Effector CD8-positive, alpha-beta T cell (primary cell): ENCODE measurements at regions not wholly inside any gene's neighbourhood (a gene's known extent, or its start where the extent isn't known, plus 50 kb on each side); places are given as distances from the start of the nearest gene placed in this dataset.
"Not testable (repeated sequence)": the region's sequence is repeated elsewhere in the genome, so short reads cannot be mapped to it uniquely, and the experiment has no call there.

Source experiments
- DNase-seq: peaks from one replicate; lab custom pipeline; 2025; lab: John Stamatoyannopoulos, UW

DNA sequence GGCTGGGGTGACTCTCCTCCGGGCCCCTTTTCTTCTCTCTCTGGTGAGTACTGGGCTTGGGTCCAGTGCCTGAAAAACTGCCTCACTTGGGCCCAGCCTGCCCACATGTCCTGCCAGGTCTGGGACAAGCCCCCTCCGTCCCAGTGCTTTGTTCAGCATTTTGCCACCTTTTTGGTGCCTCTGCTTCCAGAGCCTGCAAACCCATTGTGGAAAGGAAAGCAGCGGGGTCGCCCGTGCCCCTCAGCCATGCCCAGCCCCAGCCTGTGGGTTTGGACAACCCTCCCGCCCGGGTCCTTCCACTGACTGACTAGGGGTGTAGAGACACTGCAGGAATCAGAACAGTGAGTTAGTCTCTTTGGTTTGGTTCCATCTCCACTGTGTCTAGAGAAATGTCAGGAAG, 140.7 kb upstream of the ALKAL2 start:
- no peak for DNase-seq

GRCh38 chr2:426696-427095, 138.8 kb upstream of the ALKAL2 start:
- not testable (repeated sequence) for DNase-seq

DNA sequence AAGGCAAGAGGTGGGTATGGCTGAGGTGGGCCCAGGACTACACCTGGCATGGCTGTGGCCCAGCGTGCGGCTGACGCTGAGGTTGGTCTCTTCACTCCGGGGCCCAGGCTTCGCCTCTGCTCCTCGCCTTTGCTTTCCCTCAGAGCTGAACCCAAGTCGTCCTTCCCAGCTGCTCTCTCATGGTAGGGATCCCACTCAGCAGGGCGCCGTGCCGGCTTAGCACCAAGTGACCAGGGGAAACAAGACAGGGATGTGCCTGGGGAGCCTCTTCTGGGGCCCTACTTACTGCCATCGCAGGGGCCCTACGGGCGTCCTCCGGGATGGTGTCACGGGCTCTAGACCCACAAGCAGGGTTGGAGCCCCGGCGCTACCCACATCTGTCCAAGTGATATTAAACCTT, 138.1 kb upstream of the ALKAL2 start:
- DNase-seq: no peak

DNA sequence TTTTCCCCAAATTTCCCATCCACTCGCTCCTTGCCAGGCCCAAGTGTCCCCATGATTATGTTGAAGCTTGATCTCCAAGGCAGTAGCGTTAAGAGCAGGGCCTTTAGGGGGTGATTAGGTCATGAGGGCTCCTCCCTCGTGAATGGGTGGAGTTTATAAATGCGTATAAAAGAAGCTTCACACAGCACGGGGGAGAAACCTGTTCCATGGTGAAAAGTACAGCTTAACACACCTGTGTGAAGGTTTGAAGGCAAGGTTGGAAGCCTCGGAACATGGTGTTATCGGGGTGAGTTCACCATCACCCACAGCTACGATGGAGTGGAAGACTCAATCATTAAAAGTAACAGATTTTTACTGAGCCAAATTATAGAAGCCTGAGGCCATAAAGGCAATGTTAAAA, 137.4 kb upstream of the ALKAL2 start:
- no peak for DNase-seq

DNA sequence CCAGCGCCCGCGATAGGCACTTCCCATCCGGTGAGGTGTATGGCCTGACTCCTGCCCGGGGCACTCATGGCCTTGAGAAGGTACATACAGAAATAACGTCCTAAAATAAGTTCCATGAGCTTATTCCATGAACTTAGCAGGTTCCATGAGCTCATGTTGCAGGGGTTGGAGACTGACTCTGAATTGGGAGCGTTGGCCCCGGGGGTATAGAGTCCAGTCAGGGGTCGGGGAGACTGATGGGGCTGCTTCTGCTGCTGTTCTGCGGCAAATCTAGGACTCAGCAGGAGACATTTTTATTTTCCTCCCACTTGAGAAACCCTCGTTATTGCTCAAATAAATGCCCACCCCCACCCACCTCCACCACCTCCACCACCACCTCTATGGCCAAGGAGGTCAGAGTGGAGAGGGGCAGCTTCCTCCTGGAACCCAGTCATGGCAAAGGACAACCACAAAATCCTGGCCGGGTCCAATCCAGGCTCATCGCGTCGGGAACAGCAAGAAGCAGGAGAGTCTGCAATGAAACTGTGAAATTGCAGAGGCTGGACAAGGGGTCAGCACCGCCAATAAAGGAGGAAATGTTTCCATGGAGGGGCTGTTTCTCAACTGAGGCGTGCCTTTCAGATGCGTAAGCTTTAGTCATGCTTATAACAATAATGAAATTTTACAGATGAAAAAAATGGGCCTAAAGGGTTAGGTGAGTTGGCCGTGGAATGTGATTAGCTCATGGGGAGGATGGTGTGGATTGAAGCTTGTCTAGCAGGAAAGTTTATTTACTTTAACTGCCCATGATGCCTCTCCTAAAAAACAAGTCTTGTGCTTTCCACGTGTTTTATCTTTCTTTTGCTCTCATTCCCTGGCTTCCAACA, 136.6 kb upstream of the ALKAL2 start:
- DNase-seq: no peak

DNA sequence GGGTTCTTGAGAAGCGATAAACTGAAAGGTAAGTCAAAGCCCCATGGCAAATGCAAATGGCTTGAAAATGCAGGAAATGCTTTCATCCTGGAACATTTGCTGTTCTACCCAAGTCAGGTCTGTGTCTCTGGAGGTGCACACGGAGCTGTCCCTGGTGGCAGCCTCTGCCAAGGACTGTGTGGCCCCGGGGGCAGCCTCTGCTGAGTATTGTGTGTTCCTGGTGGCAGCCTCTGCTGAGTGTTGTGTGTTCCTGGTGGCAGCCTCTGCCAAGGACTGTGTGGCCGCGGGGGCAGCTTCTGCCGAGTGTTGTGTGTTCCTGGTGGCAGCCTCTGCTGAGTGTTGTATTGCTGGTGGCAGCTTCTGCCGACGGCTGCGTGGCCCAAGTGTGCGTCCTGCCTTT, 135.6 kb upstream of the ALKAL2 start:
- DNase-seq: no peak

- no peak for DNase-seq
These were observed 135.0 kb upstream of the ALKAL2 start for GRCh38 chr2:422676-423435.

GRCh38 chr2:421406-421805, 133.5 kb upstream of the ALKAL2 start:
- DNase-seq: no peak

GRCh38 chr2:419687-420317, 131.9 kb upstream of the ALKAL2 start:
- no peak for DNase-seq

- no peak for DNase-seq
These were observed 129.8 kb upstream of the ALKAL2 start for GRCh38 chr2:417662-418061.

DNA sequence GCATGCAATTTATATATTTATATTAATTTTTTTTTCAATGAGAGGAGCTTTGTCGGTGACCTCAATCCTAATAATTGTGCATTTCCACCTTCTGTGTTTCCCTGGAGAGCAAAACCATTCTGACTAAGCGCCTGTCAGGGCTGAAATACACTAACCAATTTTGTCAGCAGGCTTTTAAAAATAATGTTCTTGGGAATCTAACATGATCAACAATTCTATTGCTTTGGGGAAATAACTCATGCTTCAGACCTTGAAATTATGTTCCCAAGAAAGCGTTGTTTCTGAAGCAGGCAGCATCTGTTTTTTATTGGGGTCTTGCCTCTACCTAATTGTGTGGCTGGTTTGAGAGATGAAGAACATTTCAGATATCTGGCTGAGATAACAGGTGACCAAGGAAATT, 129.1 kb upstream of the ALKAL2 start:
- no peak for DNase-seq

- no peak for DNase-seq
These were observed 128.2 kb upstream of the ALKAL2 start for GRCh38 chr2:415986-416610.

GRCh38 chr2:409523-409922, 121.6 kb upstream of the ALKAL2 start:
- DNase-seq: no peak

GRCh38 chr2:407630-408029, 119.7 kb upstream of the ALKAL2 start:
- DNase-seq: no peak

- no peak for DNase-seq
These were observed 119.0 kb upstream of the ALKAL2 start for GRCh38 chr2:406876-407275.

DNA sequence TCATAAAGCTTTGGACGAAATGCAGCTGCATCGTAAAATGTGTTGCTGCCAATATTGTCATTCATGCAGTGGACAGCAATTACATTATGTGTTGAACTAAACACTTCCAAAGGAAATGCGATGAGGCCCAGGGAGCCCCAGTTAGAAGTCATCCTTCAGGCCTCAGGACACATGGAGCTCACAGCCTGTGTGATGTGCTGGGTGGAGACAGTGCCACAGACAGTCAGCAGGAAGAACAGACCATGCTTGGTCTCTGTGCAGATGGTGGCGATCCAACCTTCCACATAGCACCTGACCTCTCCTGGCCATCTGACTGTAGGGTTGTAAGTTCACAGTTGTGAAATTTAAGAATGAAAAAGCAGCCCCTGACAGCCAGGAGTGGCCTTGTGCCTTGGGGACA, 118.3 kb upstream of the ALKAL2 start:
- no peak for DNase-seq

GRCh38 chr2:404581-404980, 116.7 kb upstream of the ALKAL2 start:
- DNase-seq: no peak

- no peak for DNase-seq
These were observed 115.8 kb upstream of the ALKAL2 start for GRCh38 chr2:403682-404081.

DNA sequence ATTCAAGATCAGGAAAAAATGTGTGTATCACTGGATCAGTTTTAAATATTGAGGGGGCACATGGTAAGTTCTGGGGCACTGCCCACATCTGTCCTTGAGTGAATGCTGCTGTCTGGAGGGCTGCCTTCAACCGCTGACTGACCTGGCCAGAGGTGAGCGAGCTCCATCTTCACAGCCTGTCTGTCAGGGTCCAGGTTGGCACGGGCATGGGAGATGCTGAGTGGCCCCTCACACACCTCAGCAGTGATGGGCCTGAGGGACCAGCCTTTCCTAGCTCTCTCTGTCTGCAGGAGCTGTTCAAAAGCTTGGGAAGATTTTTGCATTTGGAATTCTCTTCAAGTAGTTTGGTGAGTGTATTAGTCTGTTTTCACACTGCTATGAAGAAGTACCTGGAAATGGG, 114.8 kb upstream of the ALKAL2 start:
- DNase-seq: no peak

DNA sequence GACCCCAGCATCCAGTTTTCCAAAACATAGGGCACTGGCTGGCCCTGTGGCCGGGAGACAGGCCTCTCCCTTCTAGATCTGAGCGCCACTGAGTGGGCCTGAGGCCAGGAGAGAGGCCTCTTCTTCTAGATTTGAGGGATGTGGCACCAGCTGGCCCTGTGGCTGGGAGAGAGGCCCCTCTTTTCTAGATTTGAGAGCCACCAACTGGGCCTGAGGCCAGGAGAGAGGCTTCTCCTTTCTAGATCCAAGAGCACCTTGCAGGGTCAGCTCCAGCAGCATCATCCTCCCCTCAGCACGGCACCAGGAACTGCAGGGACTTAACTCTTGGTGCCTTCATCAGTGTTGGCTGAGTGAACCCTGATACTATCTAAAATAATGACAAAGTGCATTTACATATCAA, 114.3 kb upstream of the ALKAL2 start:
- DNase-seq: no peak

DNA sequence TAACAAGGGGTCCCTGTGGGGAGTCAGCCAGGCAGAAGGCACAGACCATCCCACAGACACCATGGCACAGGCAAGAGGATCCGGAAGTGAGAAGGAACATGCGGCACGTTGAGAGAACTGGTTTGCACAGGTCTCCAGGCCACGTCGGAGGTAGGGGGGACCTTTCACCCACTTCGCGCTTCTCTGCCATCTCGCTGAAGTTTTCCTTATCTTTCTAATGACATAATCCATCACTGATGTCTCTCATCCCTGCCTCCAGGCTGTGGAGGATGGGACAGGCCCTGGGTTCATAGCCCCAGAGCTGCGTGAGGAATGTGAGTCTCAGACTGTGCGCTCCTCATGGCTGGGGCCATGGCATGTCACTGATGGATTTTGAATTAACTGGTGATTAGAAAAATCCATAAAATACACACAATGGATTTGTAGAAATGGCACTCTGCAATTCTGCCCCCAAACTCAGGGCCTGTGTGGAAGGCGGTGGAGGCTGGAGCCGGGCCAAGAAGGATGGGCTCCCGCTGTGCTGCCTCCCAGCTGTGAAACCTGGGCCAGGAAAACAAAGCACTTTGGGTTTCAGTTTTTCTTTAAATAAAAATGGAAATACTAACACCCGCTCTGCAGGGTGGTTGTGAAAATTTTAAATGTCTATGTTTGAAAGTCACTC, 113.3 kb upstream of the ALKAL2 start:
- DNase-seq: no peak

DNA sequence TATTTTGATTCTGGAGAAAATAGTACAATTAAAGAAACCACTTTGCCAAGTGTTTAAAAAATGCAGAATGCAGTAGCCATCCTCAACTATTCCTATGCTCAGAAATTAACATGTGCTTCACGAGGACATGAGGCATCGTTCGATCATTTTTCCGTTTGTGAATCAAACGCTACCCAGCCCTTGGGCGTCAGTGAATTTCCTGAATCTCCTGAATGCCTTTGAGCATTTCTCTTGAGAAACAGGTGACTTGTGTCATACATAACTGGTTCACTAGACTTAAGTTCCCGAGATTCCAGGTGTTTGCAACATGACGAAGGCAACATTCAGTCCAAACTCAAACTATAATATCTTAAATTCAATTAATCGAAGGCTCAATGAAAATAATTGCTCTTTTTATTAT, 110.0 kb upstream of the ALKAL2 start:
- no peak for DNase-seq
